HG02852 (cell line): ENCODE measurements at regions not wholly inside any gene's neighbourhood (a gene's known extent, or its start where the extent isn't known, plus 50 kb on each side); places are given as distances from the start of the nearest gene placed in this dataset.

Experiments
- ATAC-seq: cut with Tn5 transposase; IDR thresholded peaks from one replicate; pipeline ENCODE4 v1.9.1; 2021; ENCODE audit warnings: mild to moderate bottlenecking, moderate library complexity; ENCODE audit not compliant: unreplicated experiment

GRCh38 chr5:42905827-42906226 lies 94.1 kb upstream of the SELENOP start:
- ATAC-seq = no peak

- ATAC-seq = no peak
Measured at GRCh38 chr5:42900734-42901133, 89.0 kb upstream of the SELENOP start.

GRCh38 chr5:42898760-42899159 lies 87.1 kb upstream of the SELENOP start:
- no peak for ATAC-seq

GRCh38 chr5:42896523-42896922 lies 84.8 kb upstream of the SELENOP start:
- ATAC-seq = no peak

GRCh38 chr5:42894057-42894456 lies 82.4 kb upstream of the SELENOP start:
- no peak for ATAC-seq

- ATAC-seq = peak; percentile 99
Measured at GRCh38 chr5:42889311-42889933, 77.7 kb upstream of the SELENOP start.

GRCh38 chr5:42888771-42889170 lies 77.1 kb upstream of the SELENOP start:
- no peak for ATAC-seq

- ATAC-seq = no peak
Measured at GRCh38 chr5:42887575-42887974, 75.9 kb upstream of the SELENOP start.

- no peak for ATAC-seq
Measured at GRCh38 chr5:42887097-42887496, 75.4 kb upstream of the SELENOP start.

GRCh38 chr5:42886635-42887034 lies 74.9 kb upstream of the SELENOP start:
- no peak for ATAC-seq

GRCh38 chr5:42884326-42884725 lies 72.6 kb upstream of the SELENOP start:
- ATAC-seq = no peak

- no peak for ATAC-seq
Measured at GRCh38 chr5:42881416-42882117, 69.9 kb upstream of the SELENOP start.

GRCh38 chr5:42880496-42881150 lies 68.9 kb upstream of the SELENOP start:
- no peak for ATAC-seq

GRCh38 chr5:42879291-42879690 lies 67.6 kb upstream of the SELENOP start:
- ATAC-seq = no peak

GRCh38 chr5:42878550-42878949 lies 66.9 kb upstream of the SELENOP start:
- ATAC-seq = no peak

GRCh38 chr5:42878041-42878440 lies 66.3 kb upstream of the SELENOP start:
- no peak for ATAC-seq

GRCh38 chr5:42877431-42877830 lies 65.7 kb upstream of the SELENOP start:
- ATAC-seq = no peak

- no peak for ATAC-seq
Measured at GRCh38 chr5:42876375-42876844, 64.7 kb upstream of the SELENOP start.

- no peak for ATAC-seq
Measured at GRCh38 chr5:42875785-42876374, 64.2 kb upstream of the SELENOP start.

- no peak for ATAC-seq
Measured at GRCh38 chr5:42875211-42875610, 63.5 kb upstream of the SELENOP start.

- no peak for ATAC-seq
Measured at GRCh38 chr5:42874621-42875198, 63.0 kb upstream of the SELENOP start.
